IPS-20b (cell line): ENCODE measurements at regions not wholly inside any gene's neighbourhood (a gene's known extent, or its start where the extent isn't known, plus 50 kb on each side); places are given as distances from the start of the nearest gene placed in this dataset.
A peak's percentile ranks its signal among the peaks of the same experiment; 100 is the strongest.

Experiments
- H3K27ac ChIP-seq: one replicate; pipeline ENCODE4 v1.5.1; 2013; ENCODE audit warnings: low read length
- H3K27me3 ChIP-seq: 2 replicates; pipeline ENCODE4 v1.6.1; 2013; ENCODE audit warnings: mild to moderate bottlenecking, low read length, inconsistent platforms; ENCODE audit not compliant: insufficient read depth
- H3K36me3 ChIP-seq: 2 replicates; pipeline ENCODE4 v1.6.1; 2013; ENCODE audit warnings: low read depth, mild to moderate bottlenecking, inconsistent platforms, low read length, moderate library complexity; ENCODE audit not compliant: insufficient read depth
- H3K4me1 ChIP-seq: 2 replicates; pipeline ENCODE4 v1.6.1; 2013; ENCODE audit warnings: mild to moderate bottlenecking, control low read depth, inconsistent platforms, low read length, moderate library complexity; ENCODE audit not compliant: insufficient read depth
- H3K4me3 ChIP-seq: 2 replicates; pipeline ENCODE4 v1.5.1; 2013; ENCODE audit warnings: mild to moderate bottlenecking, low read length, inconsistent platforms
- H3K9ac ChIP-seq: 2 replicates; pipeline ENCODE4 v1.6.1; 2013; ENCODE audit warnings: low read depth, mild to moderate bottlenecking, inconsistent platforms, low read length, moderate library complexity
- H3K9me3 ChIP-seq: 2 replicates; pipeline ENCODE4 v1.6.1; 2013; ENCODE audit warnings: mild to moderate bottlenecking, low read depth, low read length, inconsistent platforms; ENCODE audit not compliant: insufficient read depth

- no peak overlapping the region for H3K9ac ChIP-seq
- no peaks in the 10 kb centered on the region; the same call in 1 of the 2 replicates for H3K4me1 ChIP-seq
- H3K36me3 ChIP-seq = no peaks in the 10 kb centered on the region
- H3K27ac ChIP-seq = no peak overlapping the region
- H3K27me3 ChIP-seq = no peaks in the 10 kb centered on the region
- H3K9me3 ChIP-seq = no peaks in the 10 kb centered on the region
- H3K4me3 ChIP-seq = no peak overlapping the region
These were observed 444.7 kb upstream of the CNTN3 start for GRCh38 chr3:75059120-75059519.

- H3K9me3 ChIP-seq = peaks cover 5% of the 10 kb centered on the region; the same call in 1 of the 2 replicates
- no peaks in the 10 kb centered on the region for H3K27me3 ChIP-seq
- no peaks in the 10 kb centered on the region; the same call in 1 of the 2 replicates for H3K4me1 ChIP-seq
- H3K9ac ChIP-seq = no peak overlapping the region
- no peaks in the 10 kb centered on the region for H3K36me3 ChIP-seq
- H3K27ac ChIP-seq = no peak overlapping the region
- no peak overlapping the region for H3K4me3 ChIP-seq
These were observed 447.3 kb upstream of the CNTN3 start for GRCh38 chr3:75061806-75062205.

- H3K27me3 ChIP-seq = no peaks in the 10 kb centered on the region
- H3K4me3 ChIP-seq = no peak overlapping the region
- H3K36me3 ChIP-seq = no peaks in the 10 kb centered on the region
- H3K9me3 ChIP-seq = no peaks in the 10 kb centered on the region
- H3K4me1 ChIP-seq = no peaks in the 10 kb centered on the region
- H3K27ac ChIP-seq = no peak overlapping the region
- no peak overlapping the region for H3K9ac ChIP-seq
These were observed 460.7 kb upstream of the CNTN3 start for GRCh38 chr3:75075158-75075557.

DNA sequence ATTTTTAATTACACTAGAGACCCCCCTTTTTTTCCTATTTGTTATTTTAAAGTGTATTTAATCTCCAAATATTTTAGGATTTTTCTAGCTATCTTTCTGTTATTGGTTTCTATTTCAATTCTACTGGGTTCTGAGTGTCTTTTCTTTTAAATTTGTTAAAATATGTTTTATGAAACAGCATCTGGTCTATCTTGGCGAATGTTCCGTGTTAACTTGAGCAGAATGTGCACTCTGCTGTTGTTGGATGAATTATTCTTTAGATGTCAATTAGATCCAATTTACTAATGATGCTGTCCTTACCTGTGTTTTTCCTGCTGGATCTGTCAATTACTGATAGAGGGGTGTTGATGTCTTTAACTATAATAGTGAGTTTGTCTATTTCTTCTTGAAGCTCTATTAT, 462.0 kb upstream of the CNTN3 start:
- H3K27me3 ChIP-seq = no peaks in the 10 kb centered on the region
- H3K9ac ChIP-seq = no peak overlapping the region
- H3K4me3 ChIP-seq = no peak overlapping the region
- no peak overlapping the region for H3K27ac ChIP-seq
- H3K9me3 ChIP-seq = no peaks in the 10 kb centered on the region
- H3K36me3 ChIP-seq = no peaks in the 10 kb centered on the region
- H3K4me1 ChIP-seq = no peaks in the 10 kb centered on the region

DNA sequence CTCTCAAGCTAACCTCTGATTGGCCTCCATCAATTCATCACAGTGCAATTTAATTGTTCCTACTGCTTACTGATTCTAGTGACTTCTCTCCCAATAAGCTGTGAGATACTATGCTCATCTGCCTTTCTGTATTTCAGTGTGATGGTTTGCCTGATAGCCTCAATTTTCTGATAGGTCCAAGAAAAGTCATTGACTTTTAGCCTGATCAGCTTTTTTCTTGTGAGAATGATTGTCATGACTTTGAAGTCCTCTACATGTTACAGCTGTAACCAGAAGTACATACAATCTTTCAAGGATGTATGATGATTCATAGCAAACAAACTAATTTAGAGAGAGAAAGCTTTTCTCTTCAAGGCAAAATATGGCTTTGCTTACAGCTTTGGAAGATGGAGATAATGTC, 463.8 kb upstream of the CNTN3 start:
- Histone ChIP-seq H3K36me3 (no peaks in the 10 kb centered on the region), H3K4me3 (no peak overlapping the region), H3K9me3 (no peaks in the 10 kb centered on the region), H3K27ac (no peak overlapping the region), H3K9ac (no peak overlapping the region), H3K4me1 (no peaks in the 10 kb centered on the region), H3K27me3 (no peaks in the 10 kb centered on the region)

DNA sequence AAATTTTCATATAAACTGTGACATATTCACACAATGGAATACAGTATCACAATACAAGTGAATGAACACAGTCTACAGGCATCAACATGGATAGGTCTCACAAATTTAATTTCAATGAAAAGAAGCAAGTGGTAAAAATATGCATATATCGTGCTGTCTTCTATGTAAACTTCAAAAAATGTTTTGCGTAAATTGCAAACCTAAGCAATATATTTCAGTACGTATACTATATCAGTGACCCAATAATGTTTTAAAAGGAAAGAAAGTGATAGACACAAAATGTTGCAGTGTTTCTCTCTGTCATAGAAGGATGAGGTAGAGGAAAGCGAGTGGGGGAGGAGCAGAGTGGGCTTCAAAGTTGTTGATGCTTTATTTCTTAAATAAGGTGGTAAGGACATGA, 468.4 kb upstream of the CNTN3 start:
- H3K4me3 ChIP-seq = no peak overlapping the region
- no peaks in the 10 kb centered on the region for H3K4me1 ChIP-seq
- H3K27ac ChIP-seq = no peak overlapping the region
- H3K9ac ChIP-seq = no peak overlapping the region
- H3K27me3 ChIP-seq = no peaks in the 10 kb centered on the region
- H3K9me3 ChIP-seq = no peaks in the 10 kb centered on the region
- H3K36me3 ChIP-seq = no peaks in the 10 kb centered on the region

- no peaks in the 10 kb centered on the region for H3K36me3 ChIP-seq
- no peaks in the 10 kb centered on the region for H3K4me1 ChIP-seq
- no peaks in the 10 kb centered on the region for H3K9me3 ChIP-seq
- H3K9ac ChIP-seq = no peak overlapping the region
- H3K4me3 ChIP-seq = no peak overlapping the region
- no peak overlapping the region for H3K27ac ChIP-seq
- no peaks in the 10 kb centered on the region for H3K27me3 ChIP-seq
These were observed 475.4 kb upstream of the CNTN3 start for GRCh38 chr3:75089841-75090240.

DNA sequence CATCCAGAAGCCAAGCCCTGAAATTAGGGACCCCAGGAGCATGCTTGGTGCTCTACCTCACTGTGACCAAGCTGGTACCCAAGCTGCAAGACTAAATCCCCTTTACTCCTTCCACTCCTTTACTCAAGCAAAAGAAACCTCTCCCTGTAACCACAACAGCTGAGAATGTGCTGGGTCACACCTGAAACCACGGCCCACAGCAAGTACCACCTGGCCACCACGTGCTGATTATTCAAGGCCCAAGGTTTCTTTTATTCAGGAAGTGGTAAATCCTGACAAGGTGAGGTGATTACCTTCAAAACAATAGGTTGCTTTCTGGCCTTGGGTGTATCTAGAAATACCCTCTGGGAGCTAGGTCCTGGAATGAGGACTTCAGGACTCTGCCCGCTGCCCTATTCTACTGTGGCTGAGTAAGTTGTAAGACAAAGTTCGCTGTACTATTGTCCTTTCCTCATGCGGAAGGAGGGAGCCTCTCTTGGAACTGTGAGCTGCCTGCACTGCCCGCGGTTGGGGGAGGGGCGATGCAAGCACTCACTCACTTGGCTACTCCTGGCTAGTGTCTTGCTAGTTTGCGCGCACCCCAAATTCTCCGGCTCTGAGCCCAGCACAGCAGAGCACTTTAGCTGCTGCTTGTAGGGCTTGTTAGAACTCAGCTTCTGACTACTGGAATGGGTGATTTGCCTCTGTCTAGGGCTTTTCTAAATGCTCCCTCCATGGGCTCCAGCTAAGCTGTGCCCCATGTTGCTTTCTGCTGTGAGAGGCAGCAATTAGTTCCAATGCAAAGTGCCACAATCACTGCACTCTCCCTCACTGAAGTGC, 487.1 kb upstream of the CNTN3 start:
- H3K27me3 ChIP-seq = no peaks in the 10 kb centered on the region
- H3K9me3 ChIP-seq = peaks cover 3% of the 10 kb centered on the region; the same call in 1 of the 2 replicates
- H3K36me3 ChIP-seq = no peaks in the 10 kb centered on the region
- peak overlapping the region; percentile 27; the same call in 1 of the 2 replicates for H3K9ac ChIP-seq
- peak overlapping the region; percentile 8; the same call in 1 of the 2 replicates for H3K4me3 ChIP-seq
- H3K4me1 ChIP-seq = peaks cover 5% of the 10 kb centered on the region; the same call in 1 of the 2 replicates
- H3K27ac ChIP-seq = no peak overlapping the region

GRCh38 chr3:75110741-75111140, 496.3 kb upstream of the CNTN3 start:
- no peaks in the 10 kb centered on the region for H3K27me3 ChIP-seq
- H3K4me1 ChIP-seq = no peaks in the 10 kb centered on the region
- no peak overlapping the region for H3K27ac ChIP-seq
- H3K9ac ChIP-seq = no peak overlapping the region
- H3K9me3 ChIP-seq = no peaks in the 10 kb centered on the region
- H3K4me3 ChIP-seq = no peak overlapping the region
- no peaks in the 10 kb centered on the region for H3K36me3 ChIP-seq

DNA sequence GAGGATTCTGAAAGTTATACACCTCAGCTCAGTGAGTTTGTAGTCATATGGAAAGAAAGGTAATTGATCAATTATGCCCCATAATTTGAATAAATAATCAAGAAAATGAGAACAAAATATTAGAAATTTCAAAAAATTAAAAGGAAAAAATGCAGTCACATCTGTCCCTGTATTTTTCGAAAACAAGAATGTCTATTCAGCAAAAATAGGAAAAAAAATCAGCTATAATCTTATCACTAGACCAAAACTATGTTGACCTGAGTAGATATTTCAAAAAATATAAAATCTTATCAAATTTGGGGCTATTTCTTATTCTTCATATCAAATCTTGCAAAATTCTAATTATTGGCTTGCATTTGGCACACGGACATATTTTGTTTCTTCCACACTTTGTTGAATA, 501.2 kb upstream of the CNTN3 start:
- H3K27me3 ChIP-seq = no peaks in the 10 kb centered on the region
- no peaks in the 10 kb centered on the region for H3K36me3 ChIP-seq
- H3K27ac ChIP-seq = no peak overlapping the region
- no peak overlapping the region for H3K9ac ChIP-seq
- H3K4me1 ChIP-seq = no peaks in the 10 kb centered on the region
- 0 out of 2 replicates have a peak, but pooled peaks cover 5% of the 10 kb centered on the region for H3K9me3 ChIP-seq
- no peak overlapping the region for H3K4me3 ChIP-seq

DNA sequence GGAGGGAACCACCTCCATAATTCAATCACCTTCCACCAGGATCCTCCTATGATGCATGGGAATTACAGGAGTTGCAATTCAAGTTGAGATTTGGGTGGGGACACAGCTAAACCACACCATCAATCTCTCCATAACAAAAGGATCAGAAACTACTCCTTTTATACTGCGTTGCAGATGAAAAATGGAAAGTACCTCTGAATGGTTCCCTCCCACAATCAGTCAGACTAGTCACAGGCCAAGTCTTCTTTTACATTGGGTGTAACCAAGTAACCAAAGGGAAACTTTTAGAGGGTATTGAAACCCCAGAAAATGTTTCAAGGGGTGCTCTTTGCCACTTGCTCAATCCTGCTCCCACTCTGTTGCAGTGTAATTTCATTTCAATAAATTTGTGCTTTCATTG, 504.3 kb upstream of the CNTN3 start:
- H3K36me3 ChIP-seq = no peaks in the 10 kb centered on the region
- 0 out of 2 replicates have a peak, but pooled peaks cover 5% of the 10 kb centered on the region for H3K9me3 ChIP-seq

DNA sequence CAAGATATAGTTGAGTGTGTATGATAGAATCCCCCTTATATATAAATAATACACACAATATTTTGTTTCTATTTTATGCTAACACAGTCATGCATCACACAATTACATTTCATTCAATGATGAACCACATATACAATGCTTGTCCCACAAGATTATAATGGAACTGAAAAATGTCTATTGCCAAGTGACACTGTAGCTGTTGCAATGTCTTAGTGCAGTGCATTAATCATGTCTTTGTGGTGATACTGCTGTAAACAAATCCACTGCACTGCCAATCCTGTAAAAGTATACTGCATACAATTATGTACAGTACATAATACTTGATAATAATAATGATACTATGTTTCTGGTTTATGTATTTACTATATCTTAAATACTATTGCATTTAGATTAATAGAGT, 512.1 kb upstream of the CNTN3 start:
- Histone ChIP-seq H3K9ac (no peak overlapping the region), H3K9me3 (no peaks in the 10 kb centered on the region), H3K27ac (no peak overlapping the region), H3K27me3 (no peaks in the 10 kb centered on the region), H3K4me3 (no peak overlapping the region), H3K36me3 (no peaks in the 10 kb centered on the region), H3K4me1 (no peaks in the 10 kb centered on the region)

More for the DNA sequence above, 504.3 kb upstream of the CNTN3 start:
- Histone ChIP-seq H3K9ac (no peak overlapping the region), H3K27me3 (no peaks in the 10 kb centered on the region), H3K27ac (no peak overlapping the region), H3K4me3 (no peak overlapping the region), H3K4me1 (no peaks in the 10 kb centered on the region)
